LNCAP (cell line): ENCODE measurements at regions not wholly inside any gene's neighbourhood (a gene's known extent, or its start where the extent isn't known, plus 50 kb on each side); places are given as distances from the start of the nearest gene placed in this dataset.

ENCODE experiments used
- CTCF ChIP-seq: fragments of 450-650 bp; IDR thresholded peaks from 2 replicates; pipeline ENCODE4 v1.5.1; 2017; ENCODE audit warnings: mild to moderate bottlenecking

- TF ChIP-seq CTCF = no peak
These were observed 220.9 kb upstream of the EPHA4 start for GRCh38 chr2:221792971-221793521.

GRCh38 chr2:221791844-221792243 is 219.7 kb upstream of the EPHA4 start:
- TF ChIP-seq CTCF = no peak

- no peak for TF ChIP-seq CTCF
These were observed 215.5 kb upstream of the EPHA4 start for GRCh38 chr2:221787561-221787960.

GRCh38 chr2:221786297-221786926 is 214.3 kb upstream of the EPHA4 start:
- TF ChIP-seq CTCF = no peak

GRCh38 chr2:221780281-221780688 is 208.2 kb upstream of the EPHA4 start:
- no peak for TF ChIP-seq CTCF

GRCh38 chr2:221779614-221780067 is 207.5 kb upstream of the EPHA4 start:
- no peak for TF ChIP-seq CTCF

- TF ChIP-seq CTCF = no peak
These were observed 205.9 kb upstream of the EPHA4 start for GRCh38 chr2:221778025-221778424.

GRCh38 chr2:221777119-221777518 is 205.0 kb upstream of the EPHA4 start:
- TF ChIP-seq CTCF = no peak
